ENCODE measurements at regions not wholly inside any gene's neighbourhood (a gene's known extent, or its start where the extent isn't known, plus 50 kb on each side); places are given as distances from the start of the nearest gene placed in this dataset.

DNA sequence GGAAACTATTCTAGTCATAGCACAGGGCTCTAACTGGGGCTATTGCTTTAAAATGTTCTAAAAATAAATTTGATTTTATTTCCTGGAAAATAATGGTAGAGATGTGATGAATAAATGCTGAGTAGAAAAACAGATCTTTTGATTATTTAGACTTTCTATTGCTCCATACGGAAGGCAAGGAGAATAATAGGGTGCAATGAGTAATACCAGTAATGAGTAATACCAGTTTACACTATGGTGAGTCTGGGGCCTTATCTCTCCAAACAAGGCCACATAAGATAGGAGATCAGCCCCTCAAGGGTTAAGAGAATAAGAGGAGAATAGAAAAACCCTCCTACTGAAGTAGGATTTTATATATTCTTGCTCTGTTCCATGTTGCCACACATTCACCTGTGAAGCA is 390.4 kb downstream of the KLF5 start:
- no peaks in the 10 kb centered on the region for H3K36me3 ChIP-seq (ENCODE audit: control insufficient read depth, insufficient read depth, low read length)
- no TSS peak for BruUV-seq (replicated peaks)
- H3K4me1 Mint-ChIP-seq (ENCODE audit: low read depth, unreplicated experiment) = no peaks in the 10 kb centered on the region
- no peaks in the 10 kb centered on the region for H3K36me3 Mint-ChIP-seq (ENCODE audit: insufficient read depth, unreplicated experiment)
- no peaks in the 10 kb centered on the region for H3K27me3 ChIP-seq (replicated peaks; ENCODE audit: control insufficient read depth, insufficient read depth, low read length)
- TF ChIP-seq, protein P1, sequence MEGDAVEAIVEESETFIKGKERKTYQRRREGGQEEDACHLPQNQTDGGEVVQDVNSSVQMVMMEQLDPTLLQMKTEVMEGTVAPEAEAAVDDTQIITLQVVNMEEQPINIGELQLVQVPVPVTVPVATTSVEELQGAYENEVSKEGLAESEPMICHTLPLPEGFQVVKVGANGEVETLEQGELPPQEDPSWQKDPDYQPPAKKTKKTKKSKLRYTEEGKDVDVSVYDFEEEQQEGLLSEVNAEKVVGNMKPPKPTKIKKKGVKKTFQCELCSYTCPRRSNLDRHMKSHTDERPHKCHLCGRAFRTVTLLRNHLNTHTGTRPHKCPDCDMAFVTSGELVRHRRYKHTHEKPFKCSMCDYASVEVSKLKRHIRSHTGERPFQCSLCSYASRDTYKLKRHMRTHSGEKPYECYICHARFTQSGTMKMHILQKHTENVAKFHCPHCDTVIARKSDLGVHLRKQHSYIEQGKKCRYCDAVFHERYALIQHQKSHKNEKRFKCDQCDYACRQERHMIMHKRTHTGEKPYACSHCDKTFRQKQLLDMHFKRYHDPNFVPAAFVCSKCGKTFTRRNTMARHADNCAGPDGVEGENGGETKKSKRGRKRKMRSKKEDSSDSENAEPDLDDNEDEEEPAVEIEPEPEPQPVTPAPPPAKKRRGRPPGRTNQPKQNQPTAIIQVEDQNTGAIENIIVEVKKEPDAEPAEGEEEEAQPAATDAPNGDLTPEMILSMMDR (IDR thresholded peaks at IDR 0.05; ENCODE audit: insufficient read depth in 1 of 2, low read depth in 1 of 2, low read length in 1 of 2, severe bottlenecking in 1 of 2, unreplicated experiment in 1 of 2) = no peak
- H3K27ac Mint-ChIP-seq (ENCODE audit: unreplicated experiment) = no peak overlapping the region
- H3K9me3 ChIP-seq = peaks cover 6% of the 10 kb centered on the region; the same call in 1 of the 2 replicates
- peaks cover 9% of the 10 kb centered on the region for H3K4me1 ChIP-seq
- DNase-seq = no peak
- ChIA-PET POLR2A (no interaction called here), CTCF (no interaction called here)
- H3K4me3 ChIP-seq (ENCODE audit: low read depth, low read length) = no peak overlapping the region
- intact Hi-C loops (cut with micrococcal nuclease; ENCODE audit: unreplicated experiment) = no loop called here
- no peak overlapping the region for H3K4me3 Mint-ChIP-seq (ENCODE audit: unreplicated experiment)
- peaks cover 26% of the 10 kb centered on the region for H3K9me3 Mint-ChIP-seq (ENCODE audit: unreplicated experiment)
- H3K27me3 Mint-ChIP-seq (ENCODE audit: insufficient read depth, unreplicated experiment) = no peaks in the 10 kb centered on the region

DNA sequence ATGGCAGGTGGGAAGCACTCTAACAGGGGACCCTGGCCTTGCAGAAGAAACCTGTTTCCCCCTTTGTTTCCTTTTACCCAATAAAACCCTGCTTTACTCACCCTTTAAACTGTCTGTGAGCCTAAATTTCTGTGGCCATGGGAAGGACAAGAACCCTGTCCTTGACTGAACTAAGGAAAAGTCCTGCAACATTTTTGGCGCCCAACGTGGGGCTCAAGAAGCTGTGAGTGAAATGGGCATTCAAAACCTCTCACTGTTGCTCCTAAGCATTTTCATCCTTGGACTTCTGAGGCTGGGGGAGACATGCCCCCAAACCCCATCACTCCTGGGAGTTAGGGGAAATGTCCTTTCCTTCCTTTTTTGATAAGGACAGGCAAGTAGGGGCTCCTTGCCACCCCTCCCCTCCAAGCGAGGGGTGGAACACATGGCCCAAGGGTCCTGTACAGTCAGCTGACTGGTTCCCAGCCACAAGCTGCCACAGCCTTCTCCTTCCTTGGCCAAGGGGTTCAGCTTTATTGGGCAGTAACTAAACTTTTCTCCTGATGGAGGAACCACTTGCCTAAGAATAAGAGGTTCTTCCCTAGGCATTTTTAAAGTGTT is 381.6 kb downstream of the KLF5 start:
- CTCF ChIA-PET = interaction anchor here (0.6 kb wide), 1 partner anchor 209 kb away, joined by 3 read pairs; no protein-coding TSS in a partner anchor
- peaks cover 46% of the 10 kb centered on the region for H3K9me3 Mint-ChIP-seq (ENCODE audit: unreplicated experiment)
- Histone ChIP-seq H3K4me1 (no peaks in the 10 kb centered on the region), H3K4me3 (ENCODE audit: low read depth, low read length) (no peak overlapping the region), H3K36me3 (ENCODE audit: control insufficient read depth, insufficient read depth, low read length) (no peaks in the 10 kb centered on the region), H3K27me3 (replicated peaks; ENCODE audit: control insufficient read depth, insufficient read depth, low read length) (no peaks in the 10 kb centered on the region), H3K9me3 (peaks cover 46% of the 10 kb centered on the region)
- POLR2A ChIA-PET = no interaction called here
- no peaks in the 10 kb centered on the region for H3K36me3 Mint-ChIP-seq (ENCODE audit: insufficient read depth, unreplicated experiment)
- TF ChIP-seq, protein P1 (IDR thresholded peaks at IDR 0.05; ENCODE audit: insufficient read depth in 1 of 2, low read depth in 1 of 2, low read length in 1 of 2, severe bottlenecking in 1 of 2, unreplicated experiment in 1 of 2) = no peak
- intact Hi-C loops (cut with micrococcal nuclease; ENCODE audit: unreplicated experiment) = no loop called here
- no peak overlapping the region for H3K27ac Mint-ChIP-seq (ENCODE audit: unreplicated experiment)
- no peaks in the 10 kb centered on the region for H3K4me1 Mint-ChIP-seq (ENCODE audit: low read depth, unreplicated experiment)
- no peak overlapping the region for H3K4me3 Mint-ChIP-seq (ENCODE audit: unreplicated experiment)
- no peaks in the 10 kb centered on the region for H3K27me3 Mint-ChIP-seq (ENCODE audit: insufficient read depth, unreplicated experiment)
- peak; percentile 38 to 53 for DNase-seq
- no TSS peak for BruUV-seq (replicated peaks)

DNA sequence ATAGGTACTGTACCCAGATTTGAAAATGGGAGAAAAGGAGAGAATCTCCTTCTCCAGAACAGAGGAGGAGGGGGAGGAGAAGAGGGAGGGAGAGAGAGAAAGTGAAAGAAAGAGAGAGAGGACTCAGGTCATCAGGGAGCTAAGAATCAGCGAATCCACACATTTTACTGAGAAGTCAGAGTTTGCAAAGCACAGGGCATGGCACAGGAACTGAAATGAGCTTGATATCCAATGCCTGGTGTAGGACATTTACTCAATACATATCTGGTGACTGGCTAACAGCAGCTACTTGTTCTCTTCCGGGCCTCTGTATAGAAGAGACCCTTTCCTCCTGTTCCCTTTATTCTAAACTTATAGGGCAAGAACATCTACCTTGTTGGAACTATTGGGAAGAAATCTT is 375.1 kb downstream of the KLF5 start:
- Histone ChIP-seq H3K4me1 (peaks cover 2% of the 10 kb centered on the region; the same call in 1 of the 2 replicates), H3K27me3 (replicated peaks; ENCODE audit: control insufficient read depth, insufficient read depth, low read length) (no peaks in the 10 kb centered on the region; the same call in 1 of the 2 replicates), H3K4me3 (ENCODE audit: low read depth, low read length) (no peak overlapping the region), H3K36me3 (ENCODE audit: control insufficient read depth, insufficient read depth, low read length) (no peaks in the 10 kb centered on the region), H3K9me3 (peaks cover 9% of the 10 kb centered on the region)
- Mint-ChIP-seq H3K27me3 (ENCODE audit: insufficient read depth, unreplicated experiment) (no peaks in the 10 kb centered on the region), H3K9me3 (ENCODE audit: unreplicated experiment) (peaks cover 71% of the 10 kb centered on the region), H3K36me3 (ENCODE audit: insufficient read depth, unreplicated experiment) (no peaks in the 10 kb centered on the region), H3K27ac (ENCODE audit: unreplicated experiment) (no peak overlapping the region), H3K4me3 (ENCODE audit: unreplicated experiment) (no peak overlapping the region), H3K4me1 (ENCODE audit: low read depth, unreplicated experiment) (peaks cover 7% of the 10 kb centered on the region)
- ChIA-PET POLR2A (no interaction called here), CTCF (no interaction called here)
- no TSS peak for BruUV-seq (replicated peaks)
- DNase-seq = no peak
- TF ChIP-seq, protein P1 (IDR thresholded peaks at IDR 0.05; ENCODE audit: insufficient read depth in 1 of 2, low read depth in 1 of 2, low read length in 1 of 2, severe bottlenecking in 1 of 2, unreplicated experiment in 1 of 2) = no peak
- intact Hi-C loops (cut with micrococcal nuclease; ENCODE audit: unreplicated experiment) = no loop called here

All from Caco-2 (cell line).